ENCODE measurements at regions not wholly inside any gene's neighbourhood (a gene's known extent, or its start where the extent isn't known, plus 50 kb on each side); places are given as distances from the start of the nearest gene placed in this dataset.

DNA sequence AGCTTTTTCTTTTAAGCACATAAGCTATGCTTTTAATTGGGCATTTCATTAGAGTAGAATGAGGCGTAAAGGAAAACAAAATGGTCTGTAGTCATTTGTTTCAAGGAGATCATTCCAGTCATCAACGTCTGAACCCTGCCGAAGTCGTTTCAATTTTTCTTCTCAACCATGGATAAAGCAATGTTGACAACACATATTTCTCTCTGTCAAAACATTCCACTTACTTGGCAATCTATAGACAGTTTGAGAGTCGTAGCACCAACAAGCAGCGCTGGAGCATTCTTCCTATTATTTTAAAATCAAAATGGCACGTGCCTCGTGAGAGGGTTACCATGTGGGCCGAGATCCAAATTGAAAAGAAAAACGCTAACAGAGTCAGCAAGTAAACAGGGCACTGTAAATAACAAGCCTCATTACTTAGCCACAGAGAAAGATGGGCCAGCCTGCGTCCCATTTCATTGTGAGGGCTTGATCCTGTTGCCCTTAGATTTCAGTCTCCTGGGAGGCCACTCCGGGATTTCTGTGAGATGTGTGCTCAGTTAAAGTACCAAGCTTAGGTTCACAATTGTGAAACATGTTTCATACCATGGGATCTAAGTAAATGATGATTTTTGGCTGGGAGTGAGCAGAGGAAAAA, 422.9 kb downstream of the DTWD2 start:
- no peak overlapping the region for H3K4me3 ChIP-seq
- no peaks in the 10 kb centered on the region for H3K36me3 ChIP-seq
- no peak overlapping the region for H3K27ac ChIP-seq
- WGBS, result 84% methylated on average over 12 of the region's 12 CpGs
- intact Hi-C loops (cut with DNase I), result no loop called here
- H3K27me3 ChIP-seq (replicated peaks; ENCODE audit: insufficient read depth), result no peaks in the 10 kb centered on the region
- H3K9me3 ChIP-seq, result no peaks in the 10 kb centered on the region
- TF ChIP-seq POLR2A (IDR thresholded peaks at IDR 0.05), result no peak
- TF ChIP-seq POLR2AphosphoS5 (IDR thresholded peaks at IDR 0.05), result no peak
- no peak for TF ChIP-seq CTCF (IDR thresholded peaks at IDR 0.05)
- H3K4me1 ChIP-seq (replicated peaks), result no peaks in the 10 kb centered on the region
- DNase-seq (ENCODE audit: low spot score), result no peak

GRCh38 chr5:118561971-118562370, 426.4 kb downstream of the DTWD2 start:
- DNase-seq (ENCODE audit: low spot score), result no peak
- Histone ChIP-seq H3K4me3 (no peak overlapping the region), H3K36me3 (no peaks in the 10 kb centered on the region), H3K4me1 (replicated peaks) (no peaks in the 10 kb centered on the region), H3K27me3 (replicated peaks; ENCODE audit: insufficient read depth) (no peaks in the 10 kb centered on the region), H3K9me3 (no peaks in the 10 kb centered on the region), H3K27ac (no peak overlapping the region)
- WGBS, result 87% methylated on average over 3 of the region's 3 CpGs
- TF ChIP-seq CTCF (IDR thresholded peaks at IDR 0.05), result no peak
- no peak for TF ChIP-seq POLR2AphosphoS5 (IDR thresholded peaks at IDR 0.05)
- no peak for TF ChIP-seq POLR2A (IDR thresholded peaks at IDR 0.05)
- intact Hi-C loops (cut with DNase I), result no loop called here

DNA sequence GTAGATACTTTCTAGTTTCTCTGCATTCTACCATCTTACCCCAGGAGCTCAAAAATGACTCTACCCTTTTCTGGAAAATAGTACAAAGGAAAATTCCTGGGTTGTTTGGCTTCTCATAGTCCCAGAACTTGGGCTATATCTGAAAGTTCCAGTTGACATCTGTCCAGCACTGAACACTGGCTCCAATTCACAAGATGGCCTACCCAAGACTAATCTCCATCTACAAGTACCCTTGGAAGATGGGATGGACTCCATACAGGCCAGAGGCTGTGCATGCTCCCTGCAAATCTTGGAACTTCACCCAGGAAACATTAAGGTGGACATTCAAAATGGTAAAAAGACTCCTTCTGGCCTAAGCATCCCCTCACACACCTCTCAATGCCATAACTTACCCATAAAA, 427.1 kb downstream of the DTWD2 start:
- intact Hi-C loops (cut with DNase I), result no loop called here
- H3K4me3 ChIP-seq, result no peak overlapping the region
- no peaks in the 10 kb centered on the region for H3K4me1 ChIP-seq (replicated peaks)
- TF ChIP-seq POLR2AphosphoS5 (IDR thresholded peaks at IDR 0.05) (no peak), CTCF (IDR thresholded peaks at IDR 0.05) (no peak), POLR2A (IDR thresholded peaks at IDR 0.05) (no peak)
- no peaks in the 10 kb centered on the region for H3K36me3 ChIP-seq
- H3K27me3 ChIP-seq (replicated peaks; ENCODE audit: insufficient read depth), result no peaks in the 10 kb centered on the region
- H3K27ac ChIP-seq, result no peak overlapping the region
- no peaks in the 10 kb centered on the region for H3K9me3 ChIP-seq
- no peak for DNase-seq (ENCODE audit: low spot score)

DNA sequence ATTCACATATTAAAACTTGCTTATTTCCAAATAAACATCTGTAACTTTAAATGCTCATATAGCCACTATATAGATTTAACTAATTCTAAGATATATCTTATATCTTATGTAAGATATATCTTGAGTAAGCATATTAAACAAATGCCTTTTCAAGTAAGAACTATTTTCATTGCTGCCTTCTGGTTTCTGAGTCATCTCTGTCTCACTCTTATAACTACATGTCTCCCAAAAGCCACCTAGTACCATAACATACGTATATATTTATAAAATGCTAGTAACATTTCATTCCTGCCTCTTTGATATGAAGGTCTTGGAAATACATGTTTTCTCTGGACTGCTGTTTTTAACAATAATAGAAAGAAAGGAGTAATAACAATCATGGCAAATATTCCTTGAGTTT, 429.5 kb downstream of the DTWD2 start:
- Histone ChIP-seq H3K9me3 (no peaks in the 10 kb centered on the region), H3K36me3 (no peaks in the 10 kb centered on the region), H3K4me3 (no peak overlapping the region), H3K4me1 (replicated peaks) (no peaks in the 10 kb centered on the region), H3K27ac (no peak overlapping the region), H3K27me3 (replicated peaks; ENCODE audit: insufficient read depth) (no peaks in the 10 kb centered on the region)
- TF ChIP-seq POLR2AphosphoS5 (IDR thresholded peaks at IDR 0.05), result no peak
- TF ChIP-seq CTCF (IDR thresholded peaks at IDR 0.05), result no peak
- TF ChIP-seq POLR2A (IDR thresholded peaks at IDR 0.05), result no peak
- WGBS, result 91% methylated on average over 1 of the region's 1 CpG
- intact Hi-C loops (cut with DNase I), result no loop called here
- no peak for DNase-seq (ENCODE audit: low spot score)

GRCh38 chr5:118557251-118557661, 431.1 kb downstream of the DTWD2 start:
- Histone ChIP-seq H3K4me1 (replicated peaks) (no peaks in the 10 kb centered on the region), H3K36me3 (no peaks in the 10 kb centered on the region), H3K4me3 (no peak overlapping the region), H3K9me3 (no peaks in the 10 kb centered on the region), H3K27me3 (replicated peaks; ENCODE audit: insufficient read depth) (no peaks in the 10 kb centered on the region), H3K27ac (no peak overlapping the region)
- intact Hi-C loops (cut with DNase I), result no loop called here
- TF ChIP-seq POLR2A (IDR thresholded peaks at IDR 0.05) (no peak), CTCF (IDR thresholded peaks at IDR 0.05) (no peak), POLR2AphosphoS5 (IDR thresholded peaks at IDR 0.05) (no peak)
- DNase-seq (ENCODE audit: low spot score), result peak; percentile 6
- WGBS, result 28% methylated on average over 4 of the region's 4 CpGs
